ENCODE measurements at regions not wholly inside any gene's neighbourhood (a gene's known extent, or its start where the extent isn't known, plus 50 kb on each side); places are given as distances from the start of the nearest gene placed in this dataset.

GRCh38 chr10:27440021-27440420, 64.1 kb upstream of the RAB18 start:
- TF ChIP-seq BACH2 (CRISPR knock-in tag; IDR thresholded peaks at IDR 0.05; ENCODE audit: borderline replicate concordance) (no peak), PATZ1 (CRISPR knock-in tag; IDR thresholded peaks at IDR 0.05; ENCODE audit: borderline replicate concordance) (no peak), ZNF565 (CRISPR knock-in tag; conservative IDR thresholded peaks at IDR 0.05; ENCODE audit: low read depth) (no peak), TSHZ2 (CRISPR knock-in tag; IDR thresholded peaks at IDR 0.05) (no peak), RARB (CRISPR knock-in tag; IDR thresholded peaks at IDR 0.05) (no peak), SNAI2 (CRISPR knock-in tag; IDR thresholded peaks at IDR 0.05) (no peak), ZNF8 (CRISPR knock-in tag; IDR thresholded peaks at IDR 0.05) (no peak), ZFP30 (CRISPR knock-in tag; IDR thresholded peaks at IDR 0.05) (no peak), ZC3H10 (CRISPR knock-in tag; IDR thresholded peaks at IDR 0.05) (no peak), ZNF70 (CRISPR knock-in tag; IDR thresholded peaks at IDR 0.05) (no peak), ESRRG (CRISPR knock-in tag; IDR thresholded peaks at IDR 0.05) (no peak), OSR1 (CRISPR knock-in tag; IDR thresholded peaks at IDR 0.05) (no peak)
- TF ChIP-seq, protein P1, sequence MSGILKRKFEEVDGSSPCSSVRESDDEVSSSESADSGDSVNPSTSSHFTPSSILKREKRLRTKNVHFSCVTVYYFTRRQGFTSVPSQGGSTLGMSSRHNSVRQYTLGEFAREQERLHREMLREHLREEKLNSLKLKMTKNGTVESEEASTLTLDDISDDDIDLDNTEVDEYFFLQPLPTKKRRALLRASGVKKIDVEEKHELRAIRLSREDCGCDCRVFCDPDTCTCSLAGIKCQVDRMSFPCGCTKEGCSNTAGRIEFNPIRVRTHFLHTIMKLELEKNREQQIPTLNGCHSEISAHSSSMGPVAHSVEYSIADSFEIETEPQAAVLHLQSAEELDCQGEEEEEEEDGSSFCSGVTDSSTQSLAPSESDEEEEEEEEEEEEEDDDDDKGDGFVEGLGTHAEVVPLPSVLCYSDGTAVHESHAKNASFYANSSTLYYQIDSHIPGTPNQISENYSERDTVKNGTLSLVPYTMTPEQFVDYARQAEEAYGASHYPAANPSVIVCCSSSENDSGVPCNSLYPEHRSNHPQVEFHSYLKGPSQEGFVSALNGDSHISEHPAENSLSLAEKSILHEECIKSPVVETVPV (CRISPR knock-in tag; IDR thresholded peaks at IDR 0.05): no peak
